Adrenal gland (tissue), 9 donors: ENCODE measurements at regions not wholly inside any gene's neighbourhood (a gene's known extent, or its start where the extent isn't known, plus 50 kb on each side); places are given as distances from the start of the nearest gene placed in this dataset.

Experiments
- DNase-seq, 7 donors: peaks; one replicate each; pipeline ENCODE4 v3.0.0-alpha.2; 2019 to 2020
- H3K27ac ChIP-seq, 5 donors: fragments of 200-600 bp; sonication (generic) in 4 of 5; 1 replicate in 3 of 5; 2 replicates in 2 of 5; pipeline versions ENCODE4 v1.5.1 to v1.8.0; 2016 to 2020; ENCODE audit warnings: mild to moderate bottlenecking in 1 of 5
- H3K27me3 ChIP-seq: fragments of 200-600 bp; 2 replicates; pipeline ENCODE4 v1.8.0; 2021
- H3K36me3 ChIP-seq, 2 donors: fragments of 200-600 bp; replicated peaks in 1 of 2; 1 replicate in 1 of 2; 2 replicates in 1 of 2; pipeline versions ENCODE4 v1.5.1 to v1.8.0; 2018 to 2022
- H3K4me1 ChIP-seq, 2 donors: fragments of 200-600 bp; replicated peaks in 1 of 2; 1 replicate in 1 of 2; 2 replicates in 1 of 2; pipeline versions ENCODE4 v1.5.1 to v1.8.0; 2018 to 2021
- H3K4me3 ChIP-seq, 4 donors: fragments of 200-600 bp; sonication (generic) in 3 of 4; one replicate each; pipeline ENCODE4 v1.5.1; 2016 to 2018
- H3K9me3 ChIP-seq, 3 donors: fragments of 200-600 bp; sonication (generic) in 1 of 3; replicated peaks in 1 of 3; 1 replicate in 2 of 3; 2 replicates in 1 of 3; pipeline versions ENCODE4 v1.5.1 to v1.8.0; 2016 to 2021
- POLR2A ChIP-seq, 2 donors: fragments of 450-650 bp; IDR thresholded peaks; one replicate each; pipeline ENCODE4 v1.6.1; 2017; ENCODE audit warnings: antibody characterized with exemption in 2 of 2, mild to moderate bottlenecking in 2 of 2, moderate library complexity in 1 of 2
- WGBS, 4 donors: extraction: QIAGEN DNeasy Blood & Tissue Kit in 2 of 4; methylation state at CpG; one replicate each; pipeline versions ENCODE4 v1.1.5 to v1.1.7; 2013 to 2017; 5-methylcytosine and 5-hydroxymethylcytosine counted together
- intact Hi-C, 2 donors: fragments of 100-400 bp; cut with DNase I; formaldehyde crosslinking; loops; one replicate each; pipeline versions ENCODE4 v1.14.1 to v1.15.0; 2022 to 2023
- TF ChIP-seq, protein P1 (sequence below), 6 experiments: fragments of 450-650 bp in 4 of 6; fragments of 200-600 bp in 2 of 6; sonication (generic) in 1 of 6; IDR thresholded peaks; 1 replicate in 5 of 6; 2 replicates in 1 of 6; pipeline versions ENCODE4 v1.5.1 to v1.8.0; 2016 to 2021; ENCODE audit warnings: antibody characterized with exemption in 6 of 6, mild to moderate bottlenecking in 2 of 6, moderate library complexity in 1 of 6
- donor health status: healthy with polysubstance abuse.
- donor health status: Bipolar disorder and iron deficiency.
- donor health status: DM: yes; HTN: yes; CAD: no.
- donor health status: DM: no; HTN: no; CAD: no.
- donor health status: DM: no; HTN: no; CAD: no.

GRCh38 chr17:77796176-77796860, 162.2 kb upstream of the TNRC6C start:
- Histone ChIP-seq H3K27ac (no peak overlapping the region), H3K27me3 (no peaks in the 10 kb centered on the region), H3K4me1 (no peaks in the 10 kb centered on the region), H3K9me3 (no peaks in the 10 kb centered on the region), H3K36me3 (no peaks in the 10 kb centered on the region), H3K4me3 (no peak overlapping the region)
- intact Hi-C loops, result no loop called here
- WGBS, 4 donors, result 53 to 66% (median 56%) methylated on average over 9 of the region's 9 CpGs
- no peak for TF ChIP-seq POLR2A (IDR thresholded peaks at IDR 0.05)
- TF ChIP-seq, protein P1, sequence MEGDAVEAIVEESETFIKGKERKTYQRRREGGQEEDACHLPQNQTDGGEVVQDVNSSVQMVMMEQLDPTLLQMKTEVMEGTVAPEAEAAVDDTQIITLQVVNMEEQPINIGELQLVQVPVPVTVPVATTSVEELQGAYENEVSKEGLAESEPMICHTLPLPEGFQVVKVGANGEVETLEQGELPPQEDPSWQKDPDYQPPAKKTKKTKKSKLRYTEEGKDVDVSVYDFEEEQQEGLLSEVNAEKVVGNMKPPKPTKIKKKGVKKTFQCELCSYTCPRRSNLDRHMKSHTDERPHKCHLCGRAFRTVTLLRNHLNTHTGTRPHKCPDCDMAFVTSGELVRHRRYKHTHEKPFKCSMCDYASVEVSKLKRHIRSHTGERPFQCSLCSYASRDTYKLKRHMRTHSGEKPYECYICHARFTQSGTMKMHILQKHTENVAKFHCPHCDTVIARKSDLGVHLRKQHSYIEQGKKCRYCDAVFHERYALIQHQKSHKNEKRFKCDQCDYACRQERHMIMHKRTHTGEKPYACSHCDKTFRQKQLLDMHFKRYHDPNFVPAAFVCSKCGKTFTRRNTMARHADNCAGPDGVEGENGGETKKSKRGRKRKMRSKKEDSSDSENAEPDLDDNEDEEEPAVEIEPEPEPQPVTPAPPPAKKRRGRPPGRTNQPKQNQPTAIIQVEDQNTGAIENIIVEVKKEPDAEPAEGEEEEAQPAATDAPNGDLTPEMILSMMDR (IDR thresholded peaks at IDR 0.05), result no peak
- peak in 2 of 7 donors; percentile 11 to 18 for DNase-seq

- intact Hi-C loops, result no loop called here
- no peak overlapping the region for H3K27ac ChIP-seq
- H3K4me1 ChIP-seq, result no peaks in the 10 kb centered on the region
- no peak for DNase-seq
- H3K36me3 ChIP-seq, result no peaks in the 10 kb centered on the region
- WGBS, 4 donors, result 46 to 57% (median 49%) methylated on average over 7 of the region's 7 CpGs
- no peaks in the 10 kb centered on the region for H3K9me3 ChIP-seq
- H3K27me3 ChIP-seq, result no peaks in the 10 kb centered on the region
- no peak overlapping the region for H3K4me3 ChIP-seq
- TF ChIP-seq, protein P1 (IDR thresholded peaks at IDR 0.05), result no peak
- TF ChIP-seq POLR2A (IDR thresholded peaks at IDR 0.05), result no peak
Observed at GRCh38 chr17:77798031-77798430, 160.5 kb upstream of the TNRC6C start.

DNA sequence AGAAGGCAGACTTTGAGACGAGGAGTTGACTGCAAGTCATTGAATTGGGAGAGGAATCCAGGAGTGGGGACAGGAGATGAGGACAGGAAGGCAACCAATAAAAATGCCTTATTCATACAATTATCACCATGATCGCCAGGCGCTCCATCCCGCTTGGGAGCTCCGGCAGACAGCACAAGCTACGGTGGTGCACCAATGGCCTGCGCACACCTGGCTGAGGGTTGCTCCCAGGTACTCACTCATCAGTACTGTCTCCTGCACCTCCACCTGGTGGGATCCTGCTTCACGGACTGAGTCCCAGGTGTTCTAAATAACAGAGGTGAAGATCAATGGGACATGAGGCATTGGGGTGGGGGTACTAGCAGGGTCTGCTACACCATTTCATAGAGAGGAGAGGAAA, 160.0 kb upstream of the TNRC6C start:
- TF ChIP-seq POLR2A (IDR thresholded peaks at IDR 0.05), result no peak
- TF ChIP-seq, protein P1 (IDR thresholded peaks at IDR 0.05), result no peak
- intact Hi-C loops, result no loop called here
- no peaks in the 10 kb centered on the region for H3K36me3 ChIP-seq
- no peaks in the 10 kb centered on the region for H3K4me1 ChIP-seq
- H3K27ac ChIP-seq, result no peak overlapping the region
- H3K27me3 ChIP-seq, result no peaks in the 10 kb centered on the region
- no peaks in the 10 kb centered on the region for H3K9me3 ChIP-seq
- H3K4me3 ChIP-seq, result no peak overlapping the region
- no peak for DNase-seq
- 89 to 95% (median 91%) methylated on average over 8 of the region's 8 CpGs for WGBS, 4 donors

GRCh38 chr17:77800816-77801215, 157.7 kb upstream of the TNRC6C start:
- H3K36me3 ChIP-seq, result no peaks in the 10 kb centered on the region
- no peak for TF ChIP-seq POLR2A (IDR thresholded peaks at IDR 0.05)
- TF ChIP-seq, protein P1 (IDR thresholded peaks at IDR 0.05), result no peak
- WGBS, 4 donors, result 67 to 73% (median 71%) methylated on average over 13 to 15 of the region's 15 CpGs

More at GRCh38 chr17:77800816-77801215, 157.7 kb upstream of the TNRC6C start:
- Histone ChIP-seq H3K27me3 (no peaks in the 10 kb centered on the region), H3K4me3 (no peak overlapping the region), H3K9me3 (no peaks in the 10 kb centered on the region), H3K27ac (no peak overlapping the region), H3K4me1 (no peaks in the 10 kb centered on the region)
- DNase-seq, result no peak
- intact Hi-C loops, result no loop called here
